Glutamatergic neuron (in vitro differentiated cells): ENCODE measurements at regions not wholly inside any gene's neighbourhood (a gene's known extent, or its start where the extent isn't known, plus 50 kb on each side); places are given as distances from the start of the nearest gene placed in this dataset.

Source experiments
- DNase-seq: peaks from one replicate; pipeline ENCODE4 v3.0.0; 2022
- H3K27ac Mint-ChIP-seq: one replicate; pipeline ENCODE4 v1.8.0; 2020; ENCODE audit warnings: mild to moderate bottlenecking, mixed read lengths, inconsistent platforms; ENCODE audit not compliant: unreplicated experiment
- H3K27me3 Mint-ChIP-seq: one replicate; pipeline ENCODE4 v1.8.0; 2020; ENCODE audit warnings: mild to moderate bottlenecking, moderate library complexity, mixed read lengths, inconsistent platforms; ENCODE audit not compliant: unreplicated experiment
- H3K36me3 Mint-ChIP-seq: one replicate; pipeline ENCODE4 v1.8.0; 2020; ENCODE audit warnings: mild to moderate bottlenecking, mixed read lengths, inconsistent platforms; ENCODE audit not compliant: unreplicated experiment
- H3K4me1 Mint-ChIP-seq: one replicate; pipeline ENCODE4 v1.8.0; 2020; ENCODE audit warnings: mild to moderate bottlenecking, low read depth, mixed read lengths, inconsistent platforms; ENCODE audit not compliant: unreplicated experiment
- H3K4me3 Mint-ChIP-seq: one replicate; pipeline ENCODE4 v1.8.0; 2020; ENCODE audit warnings: mild to moderate bottlenecking, mixed read lengths, inconsistent platforms; ENCODE audit not compliant: unreplicated experiment
- H3K9me3 Mint-ChIP-seq: one replicate; pipeline ENCODE4 v1.8.0; 2020; ENCODE audit warnings: mild to moderate bottlenecking, moderate library complexity, mixed read lengths, inconsistent platforms; ENCODE audit not compliant: unreplicated experiment
- CTCF ChIP-seq: fragments of 200-600 bp; sonication (generic); IDR thresholded peaks from one replicate; pipeline ENCODE4 v1.5.0; 2021; ENCODE audit not compliant: partially characterized antibody, unreplicated experiment

GRCh38 chr4:38354872-38355271 is 309.1 kb upstream of the KLF3 start:
- no peak for DNase-seq
- Mint-ChIP-seq H3K4me3 (no peak overlapping the region), H3K27ac (no peak overlapping the region), H3K4me1 (no peaks in the 10 kb centered on the region), H3K9me3 (peaks cover 3% of the 10 kb centered on the region), H3K36me3 (no peaks in the 10 kb centered on the region), H3K27me3 (no peaks in the 10 kb centered on the region)
- TF ChIP-seq CTCF: no peak

GRCh38 chr4:38356686-38357085 is 307.3 kb upstream of the KLF3 start:
- Mint-ChIP-seq H3K27me3 (no peaks in the 10 kb centered on the region), H3K9me3 (no peaks in the 10 kb centered on the region), H3K27ac (no peak overlapping the region), H3K36me3 (no peaks in the 10 kb centered on the region), H3K4me1 (no peaks in the 10 kb centered on the region), H3K4me3 (no peak overlapping the region)
- no peak for TF ChIP-seq CTCF
- no peak for DNase-seq

GRCh38 chr4:38357546-38357945 is 306.5 kb upstream of the KLF3 start:
- no peaks in the 10 kb centered on the region for H3K9me3 Mint-ChIP-seq

GRCh38 chr4:38359113-38359512 is 304.9 kb upstream of the KLF3 start:
- Mint-ChIP-seq H3K36me3 (no peaks in the 10 kb centered on the region), H3K27ac (no peak overlapping the region), H3K9me3 (no peaks in the 10 kb centered on the region), H3K4me3 (no peak overlapping the region), H3K27me3 (no peaks in the 10 kb centered on the region), H3K4me1 (no peaks in the 10 kb centered on the region)
- DNase-seq: no peak
- no peak for TF ChIP-seq CTCF

More at GRCh38 chr4:38357546-38357945, 306.5 kb upstream of the KLF3 start:
- Mint-ChIP-seq H3K4me3 (no peak overlapping the region), H3K27me3 (no peaks in the 10 kb centered on the region), H3K27ac (no peak overlapping the region), H3K4me1 (no peaks in the 10 kb centered on the region), H3K36me3 (no peaks in the 10 kb centered on the region)
- no peak for TF ChIP-seq CTCF
- no peak for DNase-seq

- Mint-ChIP-seq H3K4me1 (no peaks in the 10 kb centered on the region), H3K27ac (no peak overlapping the region), H3K36me3 (no peaks in the 10 kb centered on the region), H3K27me3 (no peaks in the 10 kb centered on the region), H3K4me3 (no peak overlapping the region), H3K9me3 (no peaks in the 10 kb centered on the region)
- no peak for TF ChIP-seq CTCF
- no peak for DNase-seq
These were observed 303.8 kb upstream of the KLF3 start for GRCh38 chr4:38360201-38360600.
